Iris pigment epithelial cell (primary cell): ENCODE measurements at regions not wholly inside any gene's neighbourhood (a gene's known extent, or its start where the extent isn't known, plus 50 kb on each side); places are given as distances from the start of the nearest gene placed in this dataset.
"Not testable (repeated sequence)": the region's sequence is repeated elsewhere in the genome, so short reads cannot be mapped to it uniquely, and the experiment has no call there.

Experiments
- DNase-seq: peaks from one replicate; pipeline ENCODE4 v3.0.0-alpha.2; 2011; ENCODE audit warnings: low read depth

DNA sequence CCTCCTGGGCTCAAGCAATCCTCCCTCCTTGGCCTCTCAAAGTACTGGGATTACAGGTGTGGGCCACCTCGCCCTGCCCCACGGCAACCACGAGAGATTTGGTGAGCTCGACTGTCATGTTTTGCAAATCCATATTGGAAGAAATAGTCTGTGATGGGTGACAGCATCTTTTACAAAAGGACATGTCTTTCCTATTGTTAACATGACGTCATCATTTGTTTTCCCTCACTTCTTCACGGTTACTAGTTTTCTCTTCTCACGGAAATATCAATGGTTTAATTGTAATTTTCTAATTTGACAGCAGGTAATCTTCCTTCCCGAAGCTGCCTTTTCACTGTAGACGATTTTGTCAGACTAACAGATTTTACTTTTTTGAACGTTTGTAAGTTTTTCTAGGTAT, 110.8 kb upstream of the GREM2 start:
- no peak for DNase-seq

DNA sequence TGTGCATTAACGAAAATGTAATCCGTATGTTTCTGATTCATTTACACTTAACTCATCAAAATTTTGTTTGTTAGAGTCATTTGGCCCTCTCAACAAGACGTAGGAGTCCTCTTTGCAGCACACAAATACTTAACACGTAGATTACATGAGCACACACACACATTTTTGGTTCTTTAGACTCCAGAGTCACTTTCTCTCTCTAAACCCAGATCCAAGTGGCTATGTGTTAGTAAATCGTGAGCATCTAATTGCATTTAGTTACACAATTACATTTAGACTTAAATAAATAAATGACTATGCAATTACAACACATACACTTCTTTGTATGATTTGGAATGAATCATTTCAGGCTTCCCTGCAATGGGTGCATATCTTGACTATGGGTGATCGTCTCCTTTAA, 109.0 kb upstream of the GREM2 start:
- DNase-seq = no peak

DNA sequence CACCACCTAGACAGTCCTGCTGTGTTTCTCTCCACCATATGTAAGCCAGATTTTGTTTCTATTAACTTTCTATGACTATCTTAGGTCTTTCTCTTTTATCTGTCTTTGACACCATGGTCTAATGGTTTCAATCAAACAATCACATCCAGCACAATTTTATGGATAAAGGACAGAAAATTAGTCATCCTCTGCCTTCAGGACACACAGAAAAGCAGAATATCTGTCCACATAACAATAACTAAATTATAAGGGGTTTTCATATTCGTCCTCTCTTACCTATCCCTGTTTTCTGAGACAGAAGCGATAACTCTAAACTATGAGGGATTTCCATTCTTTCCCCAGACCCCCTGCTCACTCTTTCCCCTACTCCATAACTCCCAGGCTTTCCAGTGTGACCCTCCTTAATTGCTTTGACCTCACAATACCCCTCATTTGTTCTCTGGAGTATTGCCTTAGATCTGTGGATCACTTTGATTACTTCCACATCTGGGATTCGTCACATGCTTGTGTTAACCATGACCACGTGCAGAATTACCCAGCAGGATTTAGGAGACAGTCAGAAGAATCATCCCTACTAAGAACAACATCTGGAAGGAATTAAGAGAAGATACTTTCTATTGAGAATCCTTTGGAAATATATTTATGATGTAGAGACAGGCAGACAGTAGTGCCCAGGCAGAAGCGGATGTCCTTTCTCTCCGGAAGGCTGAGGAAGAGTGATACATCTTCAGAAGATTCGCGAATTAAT, 108.2 kb upstream of the GREM2 start:
- DNase-seq = no peak

DNA sequence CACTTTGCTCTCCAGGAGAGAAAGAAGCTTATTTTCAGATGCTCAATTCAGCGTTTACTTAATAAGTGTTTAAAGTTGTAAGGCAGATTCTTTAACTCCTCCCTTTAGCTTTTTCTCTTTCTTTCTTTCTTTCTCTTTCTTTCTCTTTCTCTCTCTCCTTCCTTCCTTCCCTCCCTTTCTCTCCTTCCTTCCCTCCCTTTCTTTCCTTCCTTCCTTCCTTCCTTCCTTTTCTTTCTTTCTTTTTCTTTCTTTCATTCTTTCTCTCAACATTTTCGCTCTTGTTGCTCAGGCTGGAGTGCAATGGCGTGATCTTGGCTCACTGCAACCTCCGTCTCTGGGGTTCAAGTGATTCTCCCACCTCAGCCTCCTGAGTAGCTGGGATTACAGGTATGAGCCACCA, 104.6 kb upstream of the GREM2 start:
- not testable (repeated sequence) for DNase-seq

DNA sequence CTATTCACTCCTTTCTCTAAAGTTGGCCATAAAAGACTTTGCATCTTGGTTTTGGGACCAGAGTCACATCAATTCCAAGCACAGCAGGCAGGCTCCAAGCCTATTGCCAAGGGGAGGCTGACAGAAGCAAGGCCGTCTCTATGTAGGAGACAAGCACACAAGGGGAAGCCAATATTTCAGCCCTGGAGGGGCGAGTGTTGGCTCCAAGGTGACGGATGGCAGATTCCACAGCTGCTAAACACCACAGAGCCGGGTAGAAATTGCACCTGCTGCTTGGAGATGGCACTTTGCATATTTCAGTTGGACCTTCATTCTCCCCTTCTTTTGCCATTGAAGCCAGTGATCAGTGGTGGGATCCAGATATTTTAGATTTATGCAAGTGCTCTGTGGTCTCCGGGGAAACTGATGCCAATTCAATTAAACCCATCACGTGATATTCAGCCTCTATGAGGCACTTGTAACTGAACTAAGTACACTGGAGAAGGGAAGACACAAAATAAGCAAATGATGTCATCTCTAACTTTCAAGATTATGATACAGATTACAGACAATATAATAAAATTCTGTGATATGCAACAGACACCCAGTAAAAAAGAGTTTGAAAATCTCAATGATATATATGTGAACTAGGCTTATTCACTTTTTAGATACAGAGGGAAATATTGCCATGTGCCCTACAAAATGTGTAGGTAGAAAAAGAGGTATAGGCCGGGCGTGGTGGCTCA, 102.8 kb upstream of the GREM2 start:
- DNase-seq = no peak

DNA sequence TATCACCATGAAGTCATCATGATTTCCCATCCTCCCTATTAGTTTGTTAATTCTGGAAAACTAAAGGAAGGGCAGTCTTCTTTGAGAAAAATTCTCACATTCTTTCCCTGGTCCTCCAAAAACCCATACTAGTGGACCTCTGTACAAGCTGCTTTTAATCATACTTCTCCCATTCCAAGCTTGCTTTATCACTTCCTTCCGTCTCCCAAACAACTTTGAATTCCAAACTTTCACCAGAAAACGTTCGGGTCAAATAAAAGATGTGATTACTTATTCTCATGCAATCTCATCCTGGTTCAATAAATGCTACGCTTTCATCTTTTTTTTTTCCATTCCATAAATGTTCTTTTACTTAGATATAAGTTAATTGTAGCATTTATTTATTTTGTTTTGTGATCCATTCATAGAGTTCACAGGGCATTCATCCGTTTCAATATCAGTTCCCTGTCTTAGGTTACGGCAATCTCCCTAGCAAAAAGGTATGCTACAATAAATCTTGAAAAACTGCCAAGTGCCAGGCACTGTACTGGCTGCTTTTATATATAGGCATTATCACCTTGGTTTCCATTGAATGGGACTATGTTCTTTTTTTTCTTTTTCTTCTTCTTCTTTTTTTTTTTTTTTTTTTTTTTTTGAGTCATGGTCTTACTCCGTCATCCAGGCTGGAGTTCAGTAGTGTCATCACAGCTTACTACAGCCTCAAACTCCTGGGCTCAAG, 100.2 kb upstream of the GREM2 start:
- peak; percentile 30 for DNase-seq

DNA sequence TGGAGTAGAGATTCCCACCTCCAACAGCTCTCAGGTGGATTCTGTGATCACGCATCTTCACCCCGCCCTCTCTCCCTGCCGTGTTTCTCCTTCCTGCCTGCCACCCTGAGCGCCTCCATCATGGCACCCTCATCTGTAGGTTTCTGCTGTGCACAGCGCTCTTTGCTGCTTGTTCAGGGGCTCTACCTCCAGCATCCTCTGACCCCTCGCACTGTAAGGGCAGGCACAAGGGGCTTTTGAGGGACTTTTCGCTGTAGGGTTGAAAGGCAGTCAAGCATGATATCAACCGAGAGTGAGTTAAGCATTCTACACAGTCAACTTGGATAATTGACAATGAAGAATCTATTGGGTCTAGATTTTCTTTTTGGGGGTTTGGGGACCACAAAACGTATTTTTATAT, 99.1 kb upstream of the GREM2 start:
- no peak for DNase-seq

DNA sequence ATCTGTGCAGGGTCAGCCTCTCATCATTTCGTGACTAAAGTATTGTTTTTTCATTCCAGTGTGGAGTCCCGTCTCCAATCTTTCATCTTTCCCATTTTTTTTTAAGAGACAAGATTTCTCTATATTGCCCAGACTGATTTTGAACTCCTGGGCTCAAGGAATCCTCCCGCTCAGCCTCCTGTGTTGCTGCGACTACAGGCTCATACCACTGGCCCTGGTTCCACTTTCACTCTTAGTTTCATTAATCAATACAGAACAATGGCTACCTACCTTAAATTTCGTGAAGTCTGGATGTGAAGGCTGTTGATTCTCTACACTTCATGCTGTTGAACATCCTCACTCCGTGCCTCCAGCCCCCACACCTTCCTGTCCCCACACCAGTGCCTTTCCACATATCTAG, 97.7 kb upstream of the GREM2 start:
- DNase-seq = no peak

DNA sequence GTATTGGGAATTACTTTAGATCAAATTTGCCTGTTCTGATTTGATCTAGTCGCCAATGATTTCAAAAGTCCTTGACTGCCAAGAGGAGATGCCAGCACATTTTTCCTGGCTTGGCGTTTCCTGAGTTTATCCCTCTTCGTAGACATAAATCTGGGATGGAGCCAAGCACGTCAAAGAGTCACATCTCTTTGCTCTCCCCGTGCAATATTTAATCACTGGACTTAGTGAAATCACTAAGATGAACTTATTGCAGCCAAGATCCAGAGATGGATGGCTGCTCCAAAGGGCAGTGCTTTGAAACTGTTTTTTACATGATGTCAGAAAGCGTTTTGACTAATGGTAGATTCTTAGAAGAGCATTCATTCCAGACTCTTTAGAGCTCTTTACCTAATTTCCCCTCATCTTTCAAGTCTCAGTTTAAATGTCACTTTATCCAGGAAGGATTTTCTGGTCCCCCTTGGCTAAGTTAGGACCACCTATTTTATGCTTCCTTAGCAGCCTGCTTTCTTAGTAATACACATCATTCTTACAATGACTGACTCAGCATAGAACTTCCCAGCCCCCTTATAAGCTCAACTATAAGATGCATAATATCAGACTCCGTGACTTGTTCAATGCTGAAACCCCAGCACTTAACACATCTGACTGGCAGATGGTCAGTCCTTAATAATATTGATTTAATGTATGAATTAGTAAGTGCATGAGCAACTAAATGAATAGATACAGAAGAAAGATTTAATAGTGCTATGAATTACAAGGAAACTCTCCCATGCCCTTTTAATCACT, 94.4 kb upstream of the GREM2 start:
- DNase-seq = peak; percentile 62

DNA sequence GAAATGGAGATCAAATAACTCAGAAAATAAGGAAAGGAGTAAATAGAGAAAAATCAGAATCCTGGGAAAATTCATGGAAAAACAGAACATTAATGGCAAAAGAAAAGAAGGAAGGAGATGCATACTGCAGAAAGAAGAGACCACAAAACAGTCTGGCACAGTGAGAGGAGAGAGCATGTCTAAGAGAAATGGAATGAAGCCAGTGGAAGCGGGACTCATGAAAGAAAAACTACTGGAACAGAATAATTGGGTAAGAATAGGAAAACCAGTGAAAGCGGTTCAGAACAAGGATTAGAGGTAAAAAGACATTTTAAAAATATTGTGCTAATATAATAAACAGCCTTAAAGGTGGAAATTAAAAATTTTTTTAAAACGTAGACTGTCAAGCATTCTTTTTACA, 93.6 kb upstream of the GREM2 start:
- DNase-seq = peak; percentile 75

DNA sequence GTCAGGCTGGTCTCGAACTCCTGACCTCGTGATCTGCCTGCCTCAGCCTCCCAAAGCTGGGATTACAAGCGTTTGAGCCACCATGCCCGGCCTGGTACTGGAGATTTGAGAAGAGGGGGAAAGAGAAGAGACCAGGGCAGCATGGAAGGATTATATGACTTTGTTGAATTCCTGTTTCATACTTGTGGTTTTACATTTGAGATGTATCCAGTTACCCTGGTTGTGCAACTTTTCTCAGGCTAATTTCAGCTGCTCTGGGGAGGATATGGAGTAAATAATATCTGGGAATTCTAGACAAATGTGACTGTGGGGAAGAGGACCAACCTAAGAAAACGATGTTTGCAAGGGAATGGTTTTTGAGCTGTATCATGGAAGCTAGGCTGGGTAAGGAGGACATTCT, 89.5 kb upstream of the GREM2 start:
- DNase-seq = peak; percentile 92

DNA sequence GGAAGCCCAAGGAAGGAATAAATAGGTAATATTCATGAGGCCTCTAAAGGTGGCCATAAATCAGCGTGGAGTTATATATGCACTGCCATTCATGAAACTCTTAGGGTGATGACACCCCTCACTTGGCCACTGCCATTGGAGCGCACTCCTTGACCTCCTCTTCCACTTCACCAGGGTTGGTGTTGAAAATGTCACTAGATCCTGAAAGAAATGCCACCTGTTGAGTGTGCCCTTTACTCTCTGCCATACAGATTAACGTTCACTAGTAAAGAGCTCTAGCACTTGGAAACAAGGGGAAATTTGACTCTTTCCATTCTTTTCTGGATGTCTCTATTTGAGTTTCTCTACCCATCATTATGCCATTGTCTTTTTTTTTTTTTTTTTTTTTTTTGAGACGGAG, 83.5 kb upstream of the GREM2 start:
- DNase-seq = no peak

DNA sequence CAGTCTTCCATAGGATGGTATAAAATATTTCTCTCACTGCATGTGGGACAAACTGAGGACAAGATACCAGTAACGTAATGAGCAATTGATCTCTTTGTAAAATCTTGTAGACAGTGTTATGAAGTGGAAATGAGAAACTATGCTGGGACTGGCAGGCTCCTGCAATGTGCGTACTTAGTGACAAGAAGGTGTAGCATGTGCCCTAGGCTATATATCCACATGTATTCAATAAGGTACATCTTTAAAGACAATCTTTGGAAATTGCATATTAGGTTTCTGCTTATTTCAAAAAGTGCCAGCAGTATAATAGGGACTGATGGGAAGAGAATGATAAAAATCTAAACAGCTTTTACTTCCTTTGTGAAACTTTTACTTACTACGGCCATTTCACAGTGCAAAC, 81.9 kb upstream of the GREM2 start:
- no peak for DNase-seq

DNA sequence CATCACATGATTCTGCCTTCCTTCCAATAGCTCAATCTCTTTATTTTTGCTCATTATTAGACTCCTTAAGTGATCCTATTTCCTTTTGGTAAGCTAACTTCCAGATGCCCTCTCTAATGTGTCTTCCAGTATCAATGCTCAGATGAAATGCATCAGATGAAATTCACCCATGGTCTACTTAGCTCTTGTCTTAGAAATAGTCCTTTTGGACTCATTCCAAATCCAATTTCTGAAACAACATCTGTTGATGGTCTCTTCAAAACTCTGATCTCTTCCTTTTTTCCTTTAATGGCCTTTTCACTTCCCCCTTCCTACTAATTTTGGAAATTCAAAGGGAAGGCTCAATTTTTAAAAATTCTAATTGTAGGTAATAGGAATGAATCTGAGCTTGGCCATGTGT, 81.1 kb upstream of the GREM2 start:
- no peak for DNase-seq

DNA sequence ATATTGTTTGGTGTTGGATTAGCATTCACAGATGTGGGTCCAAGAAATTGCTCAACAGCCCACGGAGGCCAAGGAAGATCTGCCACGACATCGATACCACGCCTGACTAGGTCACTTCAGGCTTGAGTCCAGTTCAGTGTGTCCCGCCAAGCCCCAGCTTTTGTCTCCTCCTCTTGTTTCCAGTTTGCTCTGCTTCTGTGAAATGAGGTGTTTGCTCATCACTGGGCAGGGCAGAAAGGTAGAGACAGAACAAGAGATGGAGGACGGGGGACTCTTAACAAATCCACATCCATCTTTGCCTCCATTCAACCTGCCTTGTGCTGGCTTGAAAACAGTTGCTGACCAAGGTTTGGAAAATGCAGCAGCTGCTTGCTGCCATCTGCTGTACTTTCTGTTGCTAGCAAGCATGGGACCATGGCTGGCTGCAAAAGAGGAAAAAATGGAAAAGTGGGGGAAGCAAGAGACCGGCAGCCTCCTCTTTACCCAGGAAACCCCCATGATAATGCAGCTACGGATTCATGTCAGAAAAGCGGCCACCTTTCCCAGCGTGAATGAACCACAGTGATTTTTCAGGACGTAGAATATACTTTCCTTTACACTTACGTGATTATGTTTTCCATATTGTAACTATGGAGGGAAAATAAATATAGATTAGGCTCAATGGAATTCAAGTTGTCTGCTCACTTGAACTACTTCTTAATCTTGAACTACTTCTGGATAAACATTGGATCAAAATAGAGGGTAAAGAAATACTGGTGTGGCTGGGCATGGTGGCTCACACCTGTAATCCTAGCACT, 80.2 kb upstream of the GREM2 start:
- DNase-seq = peak; percentile 77

DNA sequence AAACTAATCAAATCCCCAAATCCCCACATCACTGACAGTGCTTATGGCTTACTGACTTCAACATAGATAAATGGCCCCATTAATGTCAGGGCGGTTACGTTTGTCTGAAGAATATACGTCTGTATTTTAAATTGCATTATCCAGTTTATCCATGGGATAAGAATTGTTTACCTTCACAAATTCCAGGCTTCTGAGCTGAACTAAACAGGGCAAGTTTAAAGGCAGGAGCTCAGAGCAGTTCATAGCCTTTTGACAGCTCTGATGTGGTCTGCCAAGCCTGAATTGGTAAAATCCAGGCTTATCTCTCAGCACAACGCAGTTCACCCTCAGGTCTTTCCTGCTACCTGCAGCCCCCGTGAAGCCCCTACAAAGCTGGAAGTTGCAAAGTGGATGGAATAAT, 79.5 kb upstream of the GREM2 start:
- DNase-seq = peak; percentile 10

DNA sequence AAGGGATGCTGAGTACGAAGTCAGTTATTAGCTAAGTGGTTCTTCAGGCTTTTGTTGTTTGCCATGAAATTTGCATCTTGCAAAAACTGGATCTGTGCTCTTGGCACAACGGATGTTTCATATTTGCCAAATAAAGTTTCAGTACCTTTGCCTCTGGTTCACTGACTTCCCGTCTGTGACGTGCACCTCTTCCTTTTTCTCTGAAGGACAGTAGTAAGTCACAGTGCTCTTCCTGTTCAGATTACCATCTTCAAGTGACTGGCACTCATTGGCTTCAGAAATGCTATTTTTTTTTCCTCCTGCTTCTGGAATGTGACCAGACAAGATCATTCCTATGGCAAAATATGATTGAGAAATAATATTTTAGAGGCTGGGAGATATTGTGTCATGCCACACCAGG, 75.9 kb upstream of the GREM2 start:
- no peak for DNase-seq

DNA sequence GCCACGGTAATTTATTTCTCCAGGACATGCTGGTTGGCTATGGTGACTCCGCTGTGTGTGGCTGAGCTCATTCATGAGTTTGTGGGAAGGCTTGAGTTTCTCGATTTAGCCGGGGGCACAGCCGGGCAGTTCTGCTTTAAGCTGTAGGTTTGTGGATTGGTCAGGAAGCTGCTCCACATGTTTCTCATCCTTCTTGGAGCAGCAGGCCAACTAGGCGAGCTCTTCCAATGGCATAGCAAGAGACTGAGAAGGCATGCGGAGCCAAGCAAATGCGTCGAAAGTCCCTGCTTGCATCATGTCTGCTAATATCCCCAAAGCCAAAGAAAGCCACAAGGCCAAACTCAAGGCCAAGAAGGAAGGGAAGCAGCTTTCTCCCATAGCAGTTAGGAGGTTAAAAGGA, 71.6 kb upstream of the GREM2 start:
- no peak for DNase-seq

DNA sequence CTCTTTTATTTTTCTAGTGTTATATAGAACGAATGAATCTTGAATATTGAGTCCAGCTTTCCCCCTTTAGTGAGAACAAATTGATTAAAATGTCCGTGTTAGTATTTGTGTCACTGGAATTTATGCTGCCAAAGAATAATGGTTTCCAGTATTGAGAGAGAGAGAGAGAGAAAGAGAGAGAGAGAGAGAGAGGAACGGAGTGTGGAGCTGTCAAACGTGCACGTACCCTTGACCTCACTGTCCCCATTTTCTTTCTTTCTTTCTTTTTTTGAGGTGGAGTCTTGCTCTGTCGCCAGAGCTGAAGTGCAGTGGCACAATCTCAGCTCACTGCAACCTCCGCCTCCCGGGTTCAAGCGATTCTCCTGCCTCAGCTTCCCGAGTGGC, 70.9 kb upstream of the GREM2 start:
- no peak for DNase-seq

DNA sequence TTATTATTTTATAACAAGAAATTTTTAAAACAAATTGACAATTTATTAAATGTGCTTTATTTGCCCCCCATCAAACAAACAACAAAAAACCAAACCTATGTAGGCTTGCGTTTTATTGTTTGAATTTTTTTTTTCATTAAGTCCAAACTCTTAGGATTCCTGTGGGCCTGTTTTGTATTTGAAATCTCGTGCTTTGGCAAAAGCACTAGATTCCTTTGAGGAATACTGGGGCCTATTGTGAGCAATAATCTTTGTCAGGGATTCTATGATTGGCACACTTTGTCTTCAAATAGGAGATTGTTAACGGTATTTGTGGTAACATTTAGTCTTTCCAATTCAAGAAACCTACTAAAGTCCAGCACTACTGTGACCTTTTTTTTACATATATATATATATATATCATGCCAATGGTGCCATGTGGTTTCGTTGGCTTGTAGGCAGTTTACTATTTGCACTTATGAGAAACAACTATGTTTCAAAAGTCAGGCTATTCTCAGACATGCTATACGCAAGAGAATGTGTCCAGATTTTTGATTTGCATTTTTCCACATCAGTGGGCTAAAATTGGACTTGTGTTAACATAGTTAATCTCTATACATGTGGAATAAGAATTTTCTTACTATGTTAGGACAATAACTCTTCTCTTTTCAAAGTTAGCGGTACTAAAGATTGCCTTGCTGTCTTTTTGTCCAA, 70.4 kb upstream of the GREM2 start:
- DNase-seq = no peak
